SK-N-SH (cell line): ENCODE measurements at regions not wholly inside any gene's neighbourhood (a gene's known extent, or its start where the extent isn't known, plus 50 kb on each side); places are given as distances from the start of the nearest gene placed in this dataset.

ENCODE experiments used
- CTCF ChIA-PET: fragments of 300-600, 350-600 bp; formaldehyde crosslinking; extraction: SDS; loops from one replicate; lab custom pipeline; 2021; lab: Yijun Ruan, JAX
- POLR2A ChIA-PET: fragments of 350-600 bp; sonication (Branson Sonifier 250); formaldehyde crosslinking; extraction: SDS; loops from one replicate; lab custom pipeline; 2020; ENCODE audit warnings: antibody characterized with exemption, inconsistent platforms; lab: Yijun Ruan, JAX
- DNase-seq: peaks from one replicate; pipeline ENCODE4 v3.0.0; 2012
- H2AFZ ChIP-seq: fragments of 200-600 bp; sonication (generic); 2 replicates; pipeline ENCODE4 v1.8.1; 2016; ENCODE audit warnings: antibody characterized with exemption, mild to moderate bottlenecking, low read depth
- H3F3A ChIP-seq: fragments of 200-600 bp; sonication (generic); replicated peaks from 2 replicates; pipeline ENCODE3; 2016; ENCODE audit warnings: antibody characterized with exemption, mild to moderate bottlenecking; ENCODE audit not compliant: insufficient read depth
- H3K27ac ChIP-seq, 2 experiments: fragments of 200-500 bp in 1 of 2; fragments of 200-600 bp in 1 of 2; sonication (Bioruptor generic) in 1 of 2; sonication (generic), shearing (Covaris generic) in 1 of 2; 2 replicates each; pipeline versions ENCODE4 v1.5.1 to v1.6.1; 2014 to 2016; ENCODE audit warnings: low read depth in 2 of 2, inconsistent platforms in 1 of 2, low read length in 1 of 2, mild to moderate bottlenecking in 1 of 2, mixed read lengths in 1 of 2
- H3K27me3 ChIP-seq: fragments of 200-600 bp; sonication (generic), shearing (Covaris generic); 2 replicates; pipeline ENCODE4 v1.6.1; 2016; ENCODE audit warnings: mixed run types; ENCODE audit not compliant: insufficient read depth
- H3K36me3 ChIP-seq, 2 experiments: fragments of 200-500 bp in 1 of 2; fragments of 200-600 bp in 1 of 2; sonication (Bioruptor generic) in 1 of 2; sonication (generic) in 1 of 2; replicated peaks in 1 of 2; 2 replicates each; pipeline versions ENCODE3 to v1.5.1; 2014 to 2016; ENCODE audit warnings: low read length in 1 of 2, mild to moderate bottlenecking in 1 of 2; ENCODE audit not compliant: insufficient read depth in 2 of 2, control insufficient read depth in 1 of 2
- H3K4me1 ChIP-seq, 2 experiments: fragments of 200-500 bp in 1 of 2; fragments of 200-600 bp in 1 of 2; sonication (Bioruptor generic) in 1 of 2; sonication (generic), shearing (Covaris generic) in 1 of 2; 2 replicates each; pipeline versions ENCODE4 v1.5.1 to v1.6.1; 2014 to 2016; ENCODE audit warnings: low read depth in 1 of 2, low read length in 1 of 2, mixed run types in 1 of 2; ENCODE audit not compliant: insufficient read depth in 2 of 2, control insufficient read depth in 1 of 2
- H3K4me2 ChIP-seq: fragments of 200-600 bp; sonication (generic), shearing (Covaris generic); 2 replicates; pipeline ENCODE4 v1.6.1; 2017; ENCODE audit warnings: mixed run types
- H3K4me3 ChIP-seq, 2 experiments: fragments of 200-500 bp in 1 of 2; fragments of 200-600 bp in 1 of 2; sonication (Bioruptor generic) in 1 of 2; sonication (generic), shearing (Covaris generic) in 1 of 2; 2 replicates each; pipeline versions ENCODE4 v1.5.1 to v1.8.1; 2014 to 2016; ENCODE audit warnings: low read depth in 2 of 2, inconsistent platforms in 1 of 2, low read length in 1 of 2, mild to moderate bottlenecking in 1 of 2, mixed read lengths in 1 of 2, moderate library complexity in 1 of 2
- H3K79me2 ChIP-seq: fragments of 200-600 bp; sonication (generic); 2 replicates; pipeline ENCODE4 v1.8.1; 2017; ENCODE audit warnings: mild to moderate bottlenecking; ENCODE audit not compliant: insufficient read depth
- H3K9ac ChIP-seq: fragments of 200-600 bp; sonication (generic); 2 replicates; pipeline ENCODE4 v1.6.1; 2017; ENCODE audit warnings: mixed run types
- H3K9me2 ChIP-seq: fragments of 200-600 bp; sonication (generic); 2 replicates; pipeline ENCODE4 v1.6.1; 2017; ENCODE audit warnings: mixed run types
- H3K9me3 ChIP-seq: fragments of 200-600 bp; sonication (generic); 2 replicates; pipeline ENCODE4 v1.6.1; 2017; ENCODE audit warnings: mixed run types, mild to moderate bottlenecking, moderate library complexity
- H4K20me1 ChIP-seq: fragments of 200-600 bp; sonication (generic); 2 replicates; pipeline ENCODE4 v1.6.1; 2017; ENCODE audit warnings: mild to moderate bottlenecking, mixed run types; ENCODE audit not compliant: insufficient read depth
- ELF1 ChIP-seq: IDR thresholded peaks from 2 replicates; pipeline ENCODE4 v1.4.0; 2012
- EP300 ChIP-seq, 2 experiments: IDR thresholded peaks; 2 replicates each; pipeline versions ENCODE4 v1.4.0 to v1.6.1; 2012; ENCODE audit warnings: borderline replicate concordance in 1 of 2, low read depth in 1 of 2, low read length in 1 of 2
- EZH2phosphoT487 ChIP-seq: fragments of 200-600 bp; sonication (generic); IDR thresholded peaks from 2 replicates; pipeline ENCODE4 v1.6.1; 2017; ENCODE audit warnings: low read depth, mixed run types, mild to moderate bottlenecking, antibody characterized with exemption, moderate library complexity, borderline replicate concordance
- FOSL2 ChIP-seq: IDR thresholded peaks from 2 replicates; pipeline ENCODE4 v1.4.0; 2012; ENCODE audit warnings: low read depth, mild to moderate bottlenecking, moderate library complexity, borderline replicate concordance
- GABPA ChIP-seq: IDR thresholded peaks from 2 replicates; pipeline ENCODE4 v1.4.0; 2012; ENCODE audit warnings: low read depth, mild to moderate bottlenecking
- GATA2 ChIP-seq: sonication (generic); formaldehyde crosslinking; IDR thresholded peaks from 2 replicates; pipeline ENCODE4 v1.5.0; 2020; ENCODE audit warnings: mild to moderate bottlenecking, missing genetic modification reagents
- JUND ChIP-seq: IDR thresholded peaks from 2 replicates; pipeline ENCODE4 v1.4.0; 2012
- MAX ChIP-seq: IDR thresholded peaks from 2 replicates; pipeline ENCODE4 v1.4.0; 2012; ENCODE audit warnings: low read depth
- MXI1 ChIP-seq: IDR thresholded peaks from 2 replicates; pipeline ENCODE4 v1.6.1; 2012; ENCODE audit warnings: mild to moderate bottlenecking, low read depth, low read length, improper control_type of control experiment
- NRF1 ChIP-seq: IDR thresholded peaks from 2 replicates; pipeline ENCODE4 v1.6.1; 2012; ENCODE audit warnings: low read depth, mild to moderate bottlenecking, low read length
- PBX3 ChIP-seq: IDR thresholded peaks from 2 replicates; pipeline ENCODE4; 2012
- POLR2AphosphoS5 ChIP-seq: IDR thresholded peaks from 2 replicates; pipeline ENCODE4 v1.6.1; 2012; ENCODE audit warnings: low read depth, low read length
- RCOR1 ChIP-seq: fragments of 150-350 bp; IDR thresholded peaks from 2 replicates; pipeline ENCODE4 v1.6.1; 2017; ENCODE audit warnings: antibody characterized with exemption, low read length
- REST ChIP-seq: IDR thresholded peaks from 2 replicates; pipeline ENCODE4 v1.6.1; 2012; ENCODE audit warnings: mild to moderate bottlenecking, low read depth, low read length, moderate library complexity
- RFX5 ChIP-seq: IDR thresholded peaks from 2 replicates; pipeline ENCODE4 v1.6.1; 2012; ENCODE audit warnings: mild to moderate bottlenecking, improper control_type of control experiment, low read length
- SIN3A ChIP-seq: IDR thresholded peaks from 2 replicates; pipeline ENCODE4 v1.6.1; 2012; ENCODE audit warnings: low read depth, mild to moderate bottlenecking, low read length, moderate library complexity, borderline replicate concordance
- SMC3 ChIP-seq: IDR thresholded peaks from 2 replicates; pipeline ENCODE4 v1.6.1; 2012; ENCODE audit warnings: low read depth, low read length, improper control_type of control experiment
- TCF12 ChIP-seq: IDR thresholded peaks from 2 replicates; pipeline ENCODE4 v1.4.0; 2012
- USF2 ChIP-seq: fragments of 150-350 bp; IDR thresholded peaks from 2 replicates; pipeline ENCODE4 v1.6.1; 2017; ENCODE audit warnings: antibody characterized with exemption, low read length, low read depth, borderline replicate concordance
- YY1 ChIP-seq: IDR thresholded peaks from 2 replicates; pipeline ENCODE4 v1.4.0; 2012; ENCODE audit warnings: low read depth, mild to moderate bottlenecking
- ZBTB33 ChIP-seq: IDR thresholded peaks from 2 replicates; pipeline ENCODE4 v1.4.0; 2012; ENCODE audit warnings: low read depth, borderline replicate concordance
- WGBS: methylation state at CpG from one replicate; pipeline ENCODE4 v1.1.6; 2017; ENCODE audit warnings: low lambda C conversion rate; 5-methylcytosine and 5-hydroxymethylcytosine counted together

GRCh38 chr16:62135446-62135845 is 99.2 kb upstream of the CDH8 start:
- H3F3A ChIP-seq = no peaks in the 10 kb centered on the region
- H3K79me2 ChIP-seq = no peaks in the 10 kb centered on the region
- H3K9me2 ChIP-seq = no peaks in the 10 kb centered on the region
- no peak overlapping the region for H2AFZ ChIP-seq
- H3K4me2 ChIP-seq = no peak overlapping the region
- 5% methylated on average over 1 of the region's 1 CpG for WGBS
- H3K27me3 ChIP-seq = no peaks in the 10 kb centered on the region
- DNase-seq = no peak
- no peak overlapping the region for H3K4me3 ChIP-seq
- H3K27ac ChIP-seq = no peak overlapping the region
- H4K20me1 ChIP-seq = no peaks in the 10 kb centered on the region
- no peaks in the 10 kb centered on the region for H3K9me3 ChIP-seq
- ChIA-PET CTCF (interaction anchor here (1.2 kb wide), 1 partner anchor 12 kb away, joined by 3 read pairs; no protein-coding TSS in a partner anchor), POLR2A (no interaction called here)
- no peak overlapping the region for H3K9ac ChIP-seq
- no peak for TF ChIP-seq FOSL2
- no peak for TF ChIP-seq GATA2
- no peak for TF ChIP-seq REST
- no peak for TF ChIP-seq ELF1
- TF ChIP-seq MXI1 = no peak
- no peak for TF ChIP-seq SMC3
- TF ChIP-seq GABPA = no peak
- no peak for TF ChIP-seq EP300 (IDR thresholded peaks at IDR 0.05; ENCODE audit: borderline replicate concordance in 1 of 2, low read depth in 1 of 2, low read length in 1 of 2)
- TF ChIP-seq EZH2phosphoT487 = no peak
- TF ChIP-seq RCOR1 = no peak
- TF ChIP-seq NRF1 = no peak
- no peak for TF ChIP-seq USF2
- no peaks in the 10 kb centered on the region for H3K4me1 ChIP-seq
- no peaks in the 10 kb centered on the region for H3K36me3 ChIP-seq

GRCh38 chr16:62130101-62130500 is 93.9 kb upstream of the CDH8 start:
- H3K27me3 ChIP-seq = no peaks in the 10 kb centered on the region
- ChIA-PET CTCF (no interaction called here), POLR2A (no interaction called here)
- H3K9me2 ChIP-seq = no peaks in the 10 kb centered on the region
- H3K9ac ChIP-seq = no peak overlapping the region
- no peak for DNase-seq
- no peaks in the 10 kb centered on the region for H3K79me2 ChIP-seq
- no peak overlapping the region for H3K27ac ChIP-seq
- H3K36me3 ChIP-seq = no peaks in the 10 kb centered on the region
- H3F3A ChIP-seq = no peaks in the 10 kb centered on the region
- H2AFZ ChIP-seq = no peak overlapping the region
- H4K20me1 ChIP-seq = no peaks in the 10 kb centered on the region
- WGBS = 43% methylated on average over 2 of the region's 4 CpGs
- H3K4me3 ChIP-seq = no peak overlapping the region
- no peaks in the 10 kb centered on the region for H3K4me1 ChIP-seq
- no peaks in the 10 kb centered on the region for H3K9me3 ChIP-seq
- no peak overlapping the region for H3K4me2 ChIP-seq
- TF ChIP-seq MAX (no peak), FOSL2 (no peak), JUND (no peak), RCOR1 (no peak), RFX5 (no peak), SIN3A (no peak), PBX3 (no peak), TCF12 (no peak), ZBTB33 (no peak), EP300 (IDR thresholded peaks at IDR 0.05; ENCODE audit: borderline replicate concordance in 1 of 2, low read depth in 1 of 2, low read length in 1 of 2) (no peak), POLR2AphosphoS5 (no peak), NRF1 (no peak), YY1 (no peak), GATA2 (no peak)
